A673 (cell line): ENCODE measurements at regions not wholly inside any gene's neighbourhood (a gene's known extent, or its start where the extent isn't known, plus 50 kb on each side); places are given as distances from the start of the nearest gene placed in this dataset.

Source experiments
- BruUV-seq: library from RNA; stranded (reverse); fragments of 400-500 nt; replicated peaks from 2 replicates; lab custom pipeline; 2021; lab: Mats Ljungman, UMichigan
- CTCF ChIA-PET: fragments of 300-600 bp; sonication (Branson Sonifier 250); formaldehyde crosslinking; loops from one replicate; lab custom pipeline; 2022; ENCODE audit warnings: antibody characterized with exemption; lab: Charles Lee
- POLR2A ChIA-PET: fragments of 300-600 bp; sonication (Branson Sonifier 250); formaldehyde crosslinking; loops from one replicate; lab custom pipeline; 2022; ENCODE audit warnings: antibody characterized with exemption; ENCODE audit not compliant: low non-redundant PET; lab: Charles Lee
- DNase-seq: peaks from one replicate; pipeline ENCODE4 v3.0.0-alpha.2; 2015; ENCODE audit warnings: low spot score
- H3K27ac ChIP-seq: fragments of 200-600 bp; sonication (generic); 2 replicates; pipeline ENCODE4 v1.5.1; 2016; ENCODE audit warnings: mixed run types, low read depth, mild to moderate bottlenecking, mixed read lengths, antibody characterized with exemption, low read length; ENCODE audit not compliant: poor library complexity, severe bottlenecking
- H3K27me3 ChIP-seq: fragments of 200-600 bp; sonication (generic); replicated peaks from 2 replicates; pipeline ENCODE4 v1.6.1; 2017; ENCODE audit warnings: mixed run types, low read depth, mild to moderate bottlenecking, mixed read lengths, antibody characterized with exemption, low read length; ENCODE audit not compliant: insufficient read depth, poor library complexity
- H3K36me3 ChIP-seq: fragments of 200-600 bp; sonication (generic); 2 replicates; pipeline ENCODE4 v1.6.1; 2016; ENCODE audit warnings: mixed run types, mild to moderate bottlenecking, mixed read lengths, antibody characterized with exemption, low read length; ENCODE audit not compliant: insufficient read depth, poor library complexity, severe bottlenecking
- H3K4me1 ChIP-seq: fragments of 200-600 bp; sonication (generic); 2 replicates; pipeline ENCODE4 v1.6.1; 2017; ENCODE audit warnings: mixed run types, mild to moderate bottlenecking, mixed read lengths, antibody characterized with exemption, low read length; ENCODE audit not compliant: insufficient read depth, poor library complexity, severe bottlenecking
- H3K4me3 ChIP-seq: fragments of 200-600 bp; sonication (generic); 2 replicates; pipeline ENCODE4 v1.5.1; 2016; ENCODE audit warnings: low read depth, mixed run types, mild to moderate bottlenecking, mixed read lengths, low read length; ENCODE audit not compliant: poor library complexity, severe bottlenecking
- H3K9me3 ChIP-seq: fragments of 200-600 bp; sonication (generic); 2 replicates; pipeline ENCODE4 v1.6.1; 2016; ENCODE audit warnings: mixed run types, low read depth, mild to moderate bottlenecking, mixed read lengths, antibody characterized with exemption, low read length; ENCODE audit not compliant: poor library complexity, severe bottlenecking
- CTCF ChIP-seq: fragments of 300-800, 200-600 bp; sonication (generic); conservative IDR thresholded peaks from 2 replicates; pipeline ENCODE4 v1.5.1; 2017; ENCODE audit warnings: low read depth, mild to moderate bottlenecking, antibody characterized with exemption, low read length, moderate library complexity, mixed read lengths
- EZH2 ChIP-seq: fragments of 200-600 bp; sonication (generic); IDR thresholded peaks from 2 replicates; pipeline ENCODE4 v1.6.1; 2017; ENCODE audit warnings: borderline replicate concordance, low read depth, mild to moderate bottlenecking, mixed read lengths, antibody characterized with exemption, low read length; ENCODE audit not compliant: poor library complexity, severe bottlenecking
- intact Hi-C: fragments of 100-400 bp; cut with micrococcal nuclease; formaldehyde crosslinking; loops from one replicate; pipeline ENCODE4 v1.10.0; 2022; ENCODE audit not compliant: unreplicated experiment

GRCh38 chr4:148852092-148852699 is 410.0 kb upstream of the NR3C2 start:
- peak; percentile 15 for DNase-seq
- BruUV-seq, result no TSS peak
- no peaks in the 10 kb centered on the region for H3K27me3 ChIP-seq
- TF ChIP-seq EZH2, result no peak
- peak; percentile 25; the same call in 1 of the 2 replicates for TF ChIP-seq CTCF
- CTCF ChIA-PET, result no interaction called here
- POLR2A ChIA-PET, result no interaction called here
- no peak overlapping the region for H3K4me3 ChIP-seq
- H3K27ac ChIP-seq, result no peak overlapping the region
- intact Hi-C loops, result no loop called here
- no peaks in the 10 kb centered on the region for H3K36me3 ChIP-seq
- H3K9me3 ChIP-seq, result peaks cover 11% of the 10 kb centered on the region
- no peaks in the 10 kb centered on the region for H3K4me1 ChIP-seq

GRCh38 chr4:148850257-148850995 is 408.2 kb upstream of the NR3C2 start:
- intact Hi-C loops, result no loop called here
- H3K27me3 ChIP-seq, result no peaks in the 10 kb centered on the region
- TF ChIP-seq CTCF (no peak), EZH2 (no peak)
- ChIA-PET CTCF (no interaction called here), POLR2A (no interaction called here)
- no peaks in the 10 kb centered on the region for H3K36me3 ChIP-seq
- peaks cover 7% of the 10 kb centered on the region for H3K4me1 ChIP-seq
- H3K4me3 ChIP-seq, result no peak overlapping the region
- peaks cover 1% of the 10 kb centered on the region for H3K9me3 ChIP-seq
- BruUV-seq, result no TSS peak
- H3K27ac ChIP-seq, result no peak overlapping the region
- DNase-seq, result no peak

GRCh38 chr4:148849581-148849980 is 407.4 kb upstream of the NR3C2 start:
- Histone ChIP-seq H3K27me3 (no peaks in the 10 kb centered on the region), H3K9me3 (no peaks in the 10 kb centered on the region), H3K36me3 (no peaks in the 10 kb centered on the region), H3K4me1 (peaks cover 7% of the 10 kb centered on the region), H3K4me3 (no peak overlapping the region), H3K27ac (no peak overlapping the region)
- intact Hi-C loops, result no loop called here
- TF ChIP-seq CTCF (no peak), EZH2 (no peak)
- ChIA-PET POLR2A (no interaction called here), CTCF (no interaction called here)
- no TSS peak for BruUV-seq
- DNase-seq, result no peak
